DND-41 (cell line): ENCODE measurements at regions not wholly inside any gene's neighbourhood (a gene's known extent, or its start where the extent isn't known, plus 50 kb on each side); places are given as distances from the start of the nearest gene placed in this dataset.

Source experiments
- EZH2 ChIP-seq: IDR thresholded peaks from 3 replicates; pipeline ENCODE4 v1.6.1; 2012; ENCODE audit warnings: borderline replicate concordance, low read depth, mild to moderate bottlenecking, moderate library complexity, low read length, inconsistent platforms; ENCODE audit not compliant: severe bottlenecking
- TF ChIP-seq, protein P1 (sequence below): IDR thresholded peaks from 2 replicates; pipeline ENCODE4 v1.5.1; 2012; ENCODE audit warnings: borderline replicate concordance, low read length, moderate library complexity, mild to moderate bottlenecking; ENCODE audit not compliant: poor library complexity, severe bottlenecking; ENCODE audit errors: extremely low read depth

DNA sequence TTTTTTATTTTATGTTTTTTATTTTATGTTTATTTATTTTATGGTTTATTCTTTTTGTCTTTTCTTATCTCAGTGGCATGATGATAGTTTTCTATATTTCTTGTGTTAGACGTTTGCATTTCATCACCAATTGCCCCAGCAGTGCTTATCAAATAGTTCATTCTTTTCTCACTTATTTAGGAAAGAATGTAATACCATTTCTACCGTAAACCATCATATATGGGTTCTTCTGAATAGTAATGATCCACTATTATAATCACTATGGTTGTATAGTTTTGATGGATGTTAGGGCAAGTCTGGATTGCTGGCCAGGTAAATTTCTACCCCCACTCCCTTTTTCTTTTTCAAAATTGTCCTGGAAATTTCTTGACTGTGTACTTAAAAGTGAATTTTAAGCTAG lies 134.6 kb upstream of the FBXO33 start:
- TF ChIP-seq, protein P1, sequence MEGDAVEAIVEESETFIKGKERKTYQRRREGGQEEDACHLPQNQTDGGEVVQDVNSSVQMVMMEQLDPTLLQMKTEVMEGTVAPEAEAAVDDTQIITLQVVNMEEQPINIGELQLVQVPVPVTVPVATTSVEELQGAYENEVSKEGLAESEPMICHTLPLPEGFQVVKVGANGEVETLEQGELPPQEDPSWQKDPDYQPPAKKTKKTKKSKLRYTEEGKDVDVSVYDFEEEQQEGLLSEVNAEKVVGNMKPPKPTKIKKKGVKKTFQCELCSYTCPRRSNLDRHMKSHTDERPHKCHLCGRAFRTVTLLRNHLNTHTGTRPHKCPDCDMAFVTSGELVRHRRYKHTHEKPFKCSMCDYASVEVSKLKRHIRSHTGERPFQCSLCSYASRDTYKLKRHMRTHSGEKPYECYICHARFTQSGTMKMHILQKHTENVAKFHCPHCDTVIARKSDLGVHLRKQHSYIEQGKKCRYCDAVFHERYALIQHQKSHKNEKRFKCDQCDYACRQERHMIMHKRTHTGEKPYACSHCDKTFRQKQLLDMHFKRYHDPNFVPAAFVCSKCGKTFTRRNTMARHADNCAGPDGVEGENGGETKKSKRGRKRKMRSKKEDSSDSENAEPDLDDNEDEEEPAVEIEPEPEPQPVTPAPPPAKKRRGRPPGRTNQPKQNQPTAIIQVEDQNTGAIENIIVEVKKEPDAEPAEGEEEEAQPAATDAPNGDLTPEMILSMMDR = no peak
- no peak for TF ChIP-seq EZH2
